ENCODE measurements at regions not wholly inside any gene's neighbourhood (a gene's known extent, or its start where the extent isn't known, plus 50 kb on each side); places are given as distances from the start of the nearest gene placed in this dataset.

DNA sequence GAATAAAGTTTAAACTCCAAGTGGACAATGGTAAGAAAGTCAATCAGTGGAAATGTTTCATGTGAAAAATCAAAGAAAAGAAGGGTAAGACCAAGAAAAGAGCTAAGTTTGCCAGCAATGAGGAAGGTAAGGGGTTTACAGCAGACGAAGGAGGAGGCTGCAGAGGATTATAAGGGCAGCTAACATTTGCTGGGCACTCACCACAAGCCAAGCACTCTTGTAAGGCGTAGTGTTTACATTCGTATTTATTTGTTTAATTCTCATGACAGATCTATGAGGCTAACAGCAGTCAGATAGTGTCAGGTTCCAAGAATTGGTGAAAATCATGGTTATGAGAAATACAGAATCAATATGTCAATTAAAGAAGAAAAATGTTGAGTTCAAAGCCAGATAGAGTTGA is 75.2 kb upstream of the NGF start:
- no peak for DNase-seq (ENCODE audit: low read depth)

DNA sequence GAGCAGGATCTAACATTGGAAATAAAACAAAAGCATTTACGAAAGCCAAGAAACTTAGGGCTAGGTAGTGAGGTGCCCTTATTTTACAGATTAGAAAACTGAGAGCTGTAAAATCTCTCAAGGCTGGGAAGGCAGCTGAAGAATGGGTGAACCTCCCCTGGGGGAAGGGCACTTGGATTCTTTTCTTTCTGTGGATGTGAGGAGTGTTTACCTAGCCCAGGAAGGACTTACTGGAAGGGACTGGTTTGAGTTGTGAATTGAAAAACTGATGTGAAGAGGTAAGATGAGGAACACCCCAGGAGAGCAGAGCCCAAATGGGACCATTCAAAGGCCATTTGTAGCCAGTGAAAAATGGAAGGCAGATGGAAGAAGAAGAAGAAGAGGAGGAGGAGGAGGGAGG is 74.7 kb upstream of the NGF start:
- no peak for DNase-seq (ENCODE audit: low read depth)

- no peak for DNase-seq (ENCODE audit: low read depth)
These were observed 74.2 kb upstream of the NGF start for GRCh38 chr1:115412286-115412685.

DNA sequence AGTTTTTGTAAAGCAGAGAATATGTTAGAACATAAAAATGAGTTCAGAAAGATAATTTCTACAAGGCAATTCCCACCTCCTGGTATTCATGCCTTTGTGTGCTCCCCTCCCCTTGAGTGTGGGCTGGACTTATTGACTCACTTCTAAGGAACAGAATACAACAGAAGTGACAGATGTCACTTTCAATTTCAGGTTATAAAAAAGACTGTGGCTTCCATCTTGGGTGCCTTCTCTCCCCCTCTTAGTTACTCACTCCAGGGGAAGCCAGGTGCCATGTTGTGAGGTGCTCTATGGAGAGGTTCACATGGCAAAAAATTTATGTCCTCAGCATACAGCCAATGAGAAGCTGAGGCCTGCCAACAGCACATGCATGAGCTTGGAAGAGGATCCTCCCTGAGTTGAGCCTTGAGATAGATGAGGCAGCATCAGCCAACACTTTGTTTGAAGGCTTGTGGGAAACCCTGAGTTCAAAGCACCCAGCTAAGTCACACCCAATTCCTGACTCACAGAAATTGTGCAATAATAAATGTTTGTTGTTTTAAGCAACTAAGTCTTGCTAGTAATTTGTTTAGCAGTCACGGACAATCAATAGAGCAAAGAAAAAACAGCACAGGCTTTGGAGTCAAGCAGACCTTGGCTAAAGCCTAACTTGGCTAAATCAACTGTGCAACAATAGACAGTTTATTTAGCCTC is 73.5 kb upstream of the NGF start:
- DNase-seq (ENCODE audit: low read depth): no peak

DNA sequence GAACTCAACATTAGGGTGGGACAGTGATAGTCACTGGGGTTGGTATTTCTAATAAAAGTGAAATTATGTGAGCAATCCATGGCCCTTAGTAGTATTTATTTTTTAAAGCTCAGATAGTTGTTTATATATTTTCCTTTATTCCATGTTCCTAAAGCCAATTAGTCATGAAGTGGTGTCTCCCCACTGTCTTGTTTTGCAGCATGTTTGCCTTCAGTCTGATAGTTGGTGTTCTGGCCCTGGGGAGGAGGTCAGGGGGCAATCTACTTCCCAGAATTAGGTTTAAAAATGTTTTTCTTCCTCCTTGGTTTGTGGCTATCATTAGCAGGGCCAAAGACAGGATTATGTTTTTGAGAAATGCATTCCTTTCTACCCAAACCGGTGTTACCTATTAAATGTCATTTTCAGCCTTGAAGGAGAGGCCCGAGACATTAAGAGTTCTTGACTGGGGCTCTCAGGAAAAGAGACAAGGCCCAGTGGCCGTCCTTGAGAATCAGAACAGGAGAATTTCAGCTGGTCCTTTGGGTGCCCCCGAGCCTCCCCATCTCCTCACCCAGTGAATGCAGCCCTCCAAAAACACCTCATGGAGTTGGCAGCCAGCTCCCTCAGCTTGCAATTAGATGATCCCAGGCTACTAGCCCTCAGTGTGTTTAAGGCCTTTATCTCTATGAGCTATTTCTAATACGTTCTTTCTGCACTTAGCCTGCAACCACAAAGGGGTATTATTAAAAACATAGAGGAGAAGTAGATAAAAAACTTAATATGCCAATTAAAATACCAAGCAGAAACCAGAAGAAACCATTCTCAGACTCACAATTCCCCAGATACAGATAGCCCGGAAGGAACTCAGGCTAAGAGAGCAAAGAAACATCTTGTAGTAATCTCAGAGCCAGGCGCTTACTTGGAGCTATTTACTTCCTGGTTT is 71.3 kb upstream of the NGF start:
- no peak for DNase-seq (ENCODE audit: low read depth)

DNA sequence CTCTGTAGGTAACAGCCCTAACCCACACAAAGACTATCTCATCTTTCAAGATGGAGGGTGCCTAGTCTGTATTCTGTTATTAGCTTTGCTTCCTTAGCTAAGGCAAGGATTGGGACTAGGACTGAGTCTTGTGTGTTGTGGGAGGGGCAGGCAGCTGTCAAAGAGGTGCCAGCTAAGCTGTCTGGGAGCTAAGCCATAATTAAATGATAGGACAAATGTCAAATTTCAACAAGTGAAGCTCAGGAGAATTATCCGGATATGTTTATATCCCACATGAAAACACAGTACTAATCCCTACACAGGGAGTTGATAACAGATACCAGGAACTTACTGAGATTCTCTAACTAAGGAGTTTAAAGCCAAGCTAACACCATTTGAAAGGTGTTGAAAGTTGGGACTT is 70.5 kb upstream of the NGF start:
- DNase-seq (ENCODE audit: low read depth): no peak

DNA sequence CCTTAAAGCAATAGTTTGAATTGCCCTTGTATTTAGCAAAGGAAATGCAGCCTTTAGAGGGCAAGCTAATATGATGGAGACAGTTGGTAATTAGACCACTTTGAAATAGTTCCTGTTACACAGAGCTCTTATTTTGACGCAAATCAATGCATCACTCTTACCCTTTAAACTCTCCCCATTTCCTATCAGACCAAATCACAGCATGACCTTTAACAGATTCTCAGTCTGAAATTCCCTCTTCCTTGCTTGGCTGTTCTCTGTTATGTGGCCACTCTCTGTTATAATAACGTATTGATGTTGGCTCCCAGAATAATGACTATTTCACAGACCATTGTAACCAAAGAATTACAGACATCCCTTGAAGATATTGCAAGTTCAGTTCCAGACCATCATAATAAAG is 66.9 kb upstream of the NGF start:
- DNase-seq (ENCODE audit: low read depth): no peak

GRCh38 chr1:115402753-115403184 is 64.7 kb upstream of the NGF start:
- no peak for DNase-seq (ENCODE audit: low read depth)

DNA sequence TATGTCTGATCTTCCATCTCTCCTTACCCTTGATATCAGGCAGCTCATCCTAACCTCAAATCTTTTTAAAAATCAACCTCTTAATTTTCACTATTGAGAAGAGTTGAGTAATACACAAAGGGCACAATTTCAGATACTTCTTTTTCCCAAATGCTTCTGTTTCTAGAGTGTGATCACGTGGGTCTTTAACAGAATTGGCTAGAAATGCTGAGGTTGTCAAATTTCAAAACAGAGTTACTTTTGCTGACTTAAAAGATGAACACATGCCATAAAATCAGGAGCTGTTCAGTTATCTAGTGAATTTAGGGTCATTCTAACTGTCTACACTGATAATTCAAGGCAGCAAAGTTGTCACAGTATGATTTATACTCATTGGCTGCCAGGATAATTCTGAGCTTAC is 63.6 kb upstream of the NGF start:
- no peak for DNase-seq (ENCODE audit: low read depth)

GRCh38 chr1:115400891-115401290 is 62.8 kb upstream of the NGF start:
- no peak for DNase-seq (ENCODE audit: low read depth)

- DNase-seq (ENCODE audit: low read depth): no peak
These were observed 62.4 kb upstream of the NGF start for GRCh38 chr1:115400426-115400825.

DNA sequence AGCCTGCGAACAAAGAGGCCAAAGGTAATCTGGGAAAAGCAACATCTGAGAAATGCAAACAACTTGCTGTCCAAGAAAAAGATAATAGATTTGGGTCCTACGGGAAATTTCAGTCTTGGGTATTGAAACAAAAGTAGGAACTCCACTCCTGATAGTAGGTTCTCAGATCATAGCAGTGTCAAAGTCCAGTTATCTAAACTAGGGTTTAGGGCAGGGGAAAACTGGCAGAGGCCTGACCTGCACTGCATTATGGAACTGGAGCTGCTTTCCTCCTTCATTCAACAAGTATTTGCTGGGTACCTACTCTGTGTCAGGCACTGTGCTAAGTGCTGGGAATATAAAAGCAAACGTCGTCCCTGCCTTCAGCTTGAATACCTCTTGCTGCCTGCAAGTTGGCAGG is 60.7 kb upstream of the NGF start:
- DNase-seq (ENCODE audit: low read depth): no peak
